ENCODE measurements at regions not wholly inside any gene's neighbourhood (a gene's known extent, or its start where the extent isn't known, plus 50 kb on each side); places are given as distances from the start of the nearest gene placed in this dataset.

DNA sequence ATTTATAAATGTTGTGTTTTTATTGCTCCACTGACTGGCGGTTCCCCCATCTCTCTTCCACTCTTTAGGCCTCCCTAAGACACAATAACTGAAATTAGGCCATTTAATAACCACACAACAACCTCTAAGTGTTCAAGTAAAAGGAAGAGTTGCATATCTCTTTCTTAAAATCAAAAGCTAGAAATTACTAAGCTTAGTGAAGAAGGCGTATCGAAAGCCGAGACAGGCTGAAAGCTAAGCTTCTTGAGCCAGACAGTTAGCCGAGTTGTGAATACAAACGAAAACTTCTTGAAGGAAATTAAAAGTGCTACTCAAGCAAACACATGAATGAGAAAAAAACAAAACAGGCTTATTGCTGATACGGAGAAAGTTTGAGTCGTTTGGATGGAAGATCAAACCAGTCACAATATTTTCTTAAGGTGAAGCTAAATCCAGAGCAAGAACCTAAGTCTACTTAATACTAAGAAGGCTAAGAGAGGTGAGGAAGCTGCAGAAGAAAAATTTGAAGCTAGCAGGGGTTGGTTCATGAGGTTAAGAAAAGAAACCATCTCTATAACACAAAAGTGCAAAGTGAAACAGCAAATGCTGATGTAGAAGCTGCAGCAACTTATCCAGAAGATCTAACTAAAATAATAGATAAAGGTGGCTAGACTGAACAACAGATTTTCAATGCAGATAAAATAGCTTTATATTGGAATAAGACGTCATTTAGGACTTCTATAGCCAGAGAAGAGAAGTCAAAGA lies 194.0 kb upstream of the TTC29 start:
- no peak for TF ChIP-seq POLR2A (IDR thresholded peaks at IDR 0.05)
- no peak for TF ChIP-seq CTCF (IDR thresholded peaks at IDR 0.05)

All from prostate gland (tissue), 2 donors.